GM18951 (cell line): ENCODE measurements at regions not wholly inside any gene's neighbourhood (a gene's known extent, or its start where the extent isn't known, plus 50 kb on each side); places are given as distances from the start of the nearest gene placed in this dataset.

Source experiments
- POLR2A ChIP-seq: IDR thresholded peaks from 4 replicates; pipeline ENCODE4 v1.6.1; 2011; ENCODE audit warnings: mild to moderate bottlenecking; ENCODE audit not compliant: insufficient read length, insufficient read depth; ENCODE audit errors: extremely low read depth
- in situ Hi-C: fragments of 300-500 bp; cut with MboI; formaldehyde crosslinking; loops from one replicate; pipeline ENCODE4 v1.12.0; 2022; ENCODE audit warnings: low sequenced_read_pairs, mixed read lengths, inconsistent platforms; ENCODE audit not compliant: unreplicated experiment

GRCh38 chr13:74530011-74530410, 395.8 kb upstream of the KLF12 start:
- TF ChIP-seq POLR2A = no peak

GRCh38 chr13:74528734-74529513, 394.7 kb upstream of the KLF12 start:
- TF ChIP-seq POLR2A = no peak
- in situ Hi-C loops = no loop called here

More at GRCh38 chr13:74530011-74530410, 395.8 kb upstream of the KLF12 start:
- in situ Hi-C loops = no loop called here

- no peak for TF ChIP-seq POLR2A
- in situ Hi-C loops = no loop called here
Observed at GRCh38 chr13:74523057-74523456, 388.9 kb upstream of the KLF12 start.

- in situ Hi-C loops = no loop called here
- no peak for TF ChIP-seq POLR2A
Observed at GRCh38 chr13:74511523-74511922, 377.3 kb upstream of the KLF12 start.

GRCh38 chr13:74487091-74487722, 353.0 kb upstream of the KLF12 start:
- TF ChIP-seq POLR2A = no peak
- in situ Hi-C loops = no loop called here

GRCh38 chr13:74485757-74486156, 351.6 kb upstream of the KLF12 start:
- TF ChIP-seq POLR2A = no peak
- in situ Hi-C loops = no loop called here

- no peak for TF ChIP-seq POLR2A
- in situ Hi-C loops = no loop called here
Observed at GRCh38 chr13:74479124-74479523, 344.9 kb upstream of the KLF12 start.

- in situ Hi-C loops = no loop called here
- no peak for TF ChIP-seq POLR2A
Observed at GRCh38 chr13:74476788-74477187, 342.6 kb upstream of the KLF12 start.

- TF ChIP-seq POLR2A = no peak
Observed at GRCh38 chr13:74476365-74476764, 342.2 kb upstream of the KLF12 start.

GRCh38 chr13:74466864-74467263, 332.7 kb upstream of the KLF12 start:
- in situ Hi-C loops = no loop called here
- TF ChIP-seq POLR2A = no peak

More at GRCh38 chr13:74476365-74476764, 342.2 kb upstream of the KLF12 start:
- in situ Hi-C loops = no loop called here

- no peak for TF ChIP-seq POLR2A
- in situ Hi-C loops = no loop called here
Observed at GRCh38 chr13:74466020-74466419, 331.8 kb upstream of the KLF12 start.

- in situ Hi-C loops = no loop called here
- no peak for TF ChIP-seq POLR2A
Observed at GRCh38 chr13:74465271-74465670, 331.1 kb upstream of the KLF12 start.

- in situ Hi-C loops = no loop called here
Observed at GRCh38 chr13:74464670-74465069, 330.5 kb upstream of the KLF12 start.

GRCh38 chr13:74461011-74461410, 326.8 kb upstream of the KLF12 start:
- in situ Hi-C loops = no loop called here
- no peak for TF ChIP-seq POLR2A

More at GRCh38 chr13:74464670-74465069, 330.5 kb upstream of the KLF12 start:
- TF ChIP-seq POLR2A = no peak
